ENCODE measurements at regions not wholly inside any gene's neighbourhood (a gene's known extent, or its start where the extent isn't known, plus 50 kb on each side); places are given as distances from the start of the nearest gene placed in this dataset.

DNA sequence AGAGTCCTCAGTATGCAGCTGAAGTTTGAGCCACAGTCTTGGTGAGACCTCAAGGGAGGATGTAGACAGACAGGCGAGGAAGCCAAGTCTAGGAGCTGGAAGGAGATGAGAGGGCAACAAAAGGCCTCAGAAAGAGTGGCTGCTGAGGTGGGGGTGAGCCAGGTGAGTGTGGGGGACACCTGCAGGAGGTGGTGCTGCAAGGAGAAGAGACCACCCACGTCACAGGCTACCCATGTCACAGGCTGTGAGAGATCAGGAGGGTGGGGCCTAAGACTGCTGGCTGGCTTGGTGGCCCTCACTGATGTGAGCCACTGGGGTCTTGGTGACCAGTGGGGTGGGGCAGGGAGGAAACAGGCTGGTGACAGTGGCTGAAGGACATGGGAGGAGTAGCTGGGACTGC is 97.3 kb downstream of the KIF26A start:
- H3K27ac ChIP-seq (ENCODE audit: low read depth, low read length), result no peak overlapping the region
- H3K4me1 ChIP-seq (ENCODE audit: control insufficient read depth in 1 of 2, insufficient read depth in 2 of 2, low read length in 2 of 2), result no peaks in the 10 kb centered on the region
- POLR2A ChIA-PET, result no interaction called here
- intact Hi-C loops (cut with micrococcal nuclease), result no loop called here
- H3K27me3 ChIP-seq (ENCODE audit: insufficient read depth, low read length), result no peaks in the 10 kb centered on the region
- H3K4me3 ChIP-seq (replicated peaks in 1 of 2; ENCODE audit: low read depth in 1 of 2, low read length in 2 of 2), result no peak overlapping the region
- no peaks in the 10 kb centered on the region for H3K9me2 ChIP-seq (ENCODE audit: insufficient read depth)
- no peak overlapping the region for H2AFZ ChIP-seq (ENCODE audit: low read depth, low read length, poor library complexity, severe bottlenecking)
- H3K9ac ChIP-seq (ENCODE audit: low read length), result no peak overlapping the region
- ATAC-seq (no peak), DNase-seq (ENCODE audit: low read depth, low spot score) (no peak)
- TF ChIP-seq RAD21 (IDR thresholded peaks at IDR 0.05; ENCODE audit: low read depth) (no peak), ATF3 (IDR thresholded peaks at IDR 0.05) (no peak), ZNF274 (IDR thresholded peaks at IDR 0.05; ENCODE audit: low read depth, low read length) (no peak), SRF (IDR thresholded peaks at IDR 0.05; ENCODE audit: low read depth) (no peak), EZH2 (IDR thresholded peaks at IDR 0.05) (no peak), POLR2A (IDR thresholded peaks at IDR 0.05; ENCODE audit: borderline replicate concordance, extremely low read depth, insufficient read depth, insufficient read length) (no peak), ELF1 (IDR thresholded peaks at IDR 0.05; ENCODE audit: borderline replicate concordance, low read depth) (no peak), CEBPB (IDR thresholded peaks at IDR 0.05; ENCODE audit: low read depth) (no peak), MAX (IDR thresholded peaks at IDR 0.05) (no peak), YY1 (IDR thresholded peaks at IDR 0.05; ENCODE audit: extremely low read depth, insufficient replicate concordance, low read depth, low read length) (no peak), CBX3 (IDR thresholded peaks at IDR 0.05; ENCODE audit: low read depth) (no peak), ZFX (IDR thresholded peaks at IDR 0.05) (no peak), POLR2AphosphoS5 (IDR thresholded peaks at IDR 0.05; ENCODE audit: low read depth, low read length) (no peak), SIN3A (IDR thresholded peaks at IDR 0.05; ENCODE audit: low read depth) (no peak)
- TF ChIP-seq, protein P1, sequence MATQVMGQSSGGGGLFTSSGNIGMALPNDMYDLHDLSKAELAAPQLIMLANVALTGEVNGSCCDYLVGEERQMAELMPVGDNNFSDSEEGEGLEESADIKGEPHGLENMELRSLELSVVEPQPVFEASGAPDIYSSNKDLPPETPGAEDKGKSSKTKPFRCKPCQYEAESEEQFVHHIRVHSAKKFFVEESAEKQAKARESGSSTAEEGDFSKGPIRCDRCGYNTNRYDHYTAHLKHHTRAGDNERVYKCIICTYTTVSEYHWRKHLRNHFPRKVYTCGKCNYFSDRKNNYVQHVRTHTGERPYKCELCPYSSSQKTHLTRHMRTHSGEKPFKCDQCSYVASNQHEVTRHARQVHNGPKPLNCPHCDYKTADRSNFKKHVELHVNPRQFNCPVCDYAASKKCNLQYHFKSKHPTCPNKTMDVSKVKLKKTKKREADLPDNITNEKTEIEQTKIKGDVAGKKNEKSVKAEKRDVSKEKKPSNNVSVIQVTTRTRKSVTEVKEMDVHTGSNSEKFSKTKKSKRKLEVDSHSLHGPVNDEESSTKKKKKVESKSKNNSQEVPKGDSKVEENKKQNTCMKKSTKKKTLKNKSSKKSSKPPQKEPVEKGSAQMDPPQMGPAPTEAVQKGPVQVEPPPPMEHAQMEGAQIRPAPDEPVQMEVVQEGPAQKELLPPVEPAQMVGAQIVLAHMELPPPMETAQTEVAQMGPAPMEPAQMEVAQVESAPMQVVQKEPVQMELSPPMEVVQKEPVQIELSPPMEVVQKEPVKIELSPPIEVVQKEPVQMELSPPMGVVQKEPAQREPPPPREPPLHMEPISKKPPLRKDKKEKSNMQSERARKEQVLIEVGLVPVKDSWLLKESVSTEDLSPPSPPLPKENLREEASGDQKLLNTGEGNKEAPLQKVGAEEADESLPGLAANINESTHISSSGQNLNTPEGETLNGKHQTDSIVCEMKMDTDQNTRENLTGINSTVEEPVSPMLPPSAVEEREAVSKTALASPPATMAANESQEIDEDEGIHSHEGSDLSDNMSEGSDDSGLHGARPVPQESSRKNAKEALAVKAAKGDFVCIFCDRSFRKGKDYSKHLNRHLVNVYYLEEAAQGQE (IDR thresholded peaks at IDR 0.05; ENCODE audit: low read depth), result no peak
- TF ChIP-seq, protein P2, sequence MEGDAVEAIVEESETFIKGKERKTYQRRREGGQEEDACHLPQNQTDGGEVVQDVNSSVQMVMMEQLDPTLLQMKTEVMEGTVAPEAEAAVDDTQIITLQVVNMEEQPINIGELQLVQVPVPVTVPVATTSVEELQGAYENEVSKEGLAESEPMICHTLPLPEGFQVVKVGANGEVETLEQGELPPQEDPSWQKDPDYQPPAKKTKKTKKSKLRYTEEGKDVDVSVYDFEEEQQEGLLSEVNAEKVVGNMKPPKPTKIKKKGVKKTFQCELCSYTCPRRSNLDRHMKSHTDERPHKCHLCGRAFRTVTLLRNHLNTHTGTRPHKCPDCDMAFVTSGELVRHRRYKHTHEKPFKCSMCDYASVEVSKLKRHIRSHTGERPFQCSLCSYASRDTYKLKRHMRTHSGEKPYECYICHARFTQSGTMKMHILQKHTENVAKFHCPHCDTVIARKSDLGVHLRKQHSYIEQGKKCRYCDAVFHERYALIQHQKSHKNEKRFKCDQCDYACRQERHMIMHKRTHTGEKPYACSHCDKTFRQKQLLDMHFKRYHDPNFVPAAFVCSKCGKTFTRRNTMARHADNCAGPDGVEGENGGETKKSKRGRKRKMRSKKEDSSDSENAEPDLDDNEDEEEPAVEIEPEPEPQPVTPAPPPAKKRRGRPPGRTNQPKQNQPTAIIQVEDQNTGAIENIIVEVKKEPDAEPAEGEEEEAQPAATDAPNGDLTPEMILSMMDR (IDR thresholded peaks at IDR 0.05 in 2 of 3, conservative IDR thresholded peaks at IDR 0.05 in 1 of 3; ENCODE audit: borderline replicate concordance in 1 of 3, insufficient read depth in 1 of 3, low read depth in 2 of 3, low read length in 2 of 3), result no peak
- RAD21 ChIA-PET (ENCODE audit: low non-redundant PET in 1 of 2, low total read pairs in 2 of 2, uncharacterized antibody in 2 of 2, unreplicated experiment in 2 of 2), result no interaction called here
- H3K9me3 ChIP-seq (ENCODE audit: control insufficient read depth in 1 of 2, insufficient read depth in 1 of 2, low read depth in 1 of 2, low read length in 2 of 2), result peaks cover 5 to 14% of the 10 kb centered on the region in 2 experiments; a peak in 1 of 4 replicates
- no TSS peak for BruUV-seq (replicated peaks)
- no peaks in the 10 kb centered on the region for H3K36me3 ChIP-seq (ENCODE audit: control insufficient read depth in 1 of 2, insufficient read depth in 2 of 2, low read length in 2 of 2)
- CTCF ChIA-PET, result no interaction called here
- no peak overlapping the region for H3K4me2 ChIP-seq (ENCODE audit: low read length)
- no peaks in the 10 kb centered on the region for H3K79me2 ChIP-seq (ENCODE audit: insufficient read depth, low read length)
- H4K20me1 ChIP-seq (ENCODE audit: insufficient read depth), result no peaks in the 10 kb centered on the region
